ENCODE measurements at regions not wholly inside any gene's neighbourhood (a gene's known extent, or its start where the extent isn't known, plus 50 kb on each side); places are given as distances from the start of the nearest gene placed in this dataset.
"Not testable (repeated sequence)": the region's sequence is repeated elsewhere in the genome, so short reads cannot be mapped to it uniquely, and the experiment has no call there.

DNA sequence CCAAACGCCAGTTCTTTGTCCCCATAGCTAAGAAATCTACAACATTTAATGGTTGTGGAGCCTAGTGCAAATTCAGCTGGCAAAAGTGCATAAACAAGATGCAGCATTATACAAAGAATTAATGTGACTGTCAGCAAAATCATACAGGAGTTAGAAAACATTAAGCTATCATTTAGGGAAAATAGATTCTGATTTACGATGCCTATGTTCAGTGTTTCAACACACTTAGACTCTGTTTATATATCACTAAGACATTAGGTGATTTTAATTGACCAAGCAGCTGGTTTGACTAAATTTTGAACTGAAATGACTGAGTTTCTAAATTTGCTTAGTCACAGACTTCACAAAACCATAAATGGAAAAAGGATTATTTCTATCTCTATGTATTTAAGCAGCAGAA is 1076.8 kb downstream of the TBL1XR1 start:
- H3K4me1 ChIP-seq = no peaks in the 10 kb centered on the region
- no peak overlapping the region for H3K4me3 ChIP-seq
- no peaks in the 10 kb centered on the region for H3K27me3 ChIP-seq
- TF ChIP-seq, protein P1, sequence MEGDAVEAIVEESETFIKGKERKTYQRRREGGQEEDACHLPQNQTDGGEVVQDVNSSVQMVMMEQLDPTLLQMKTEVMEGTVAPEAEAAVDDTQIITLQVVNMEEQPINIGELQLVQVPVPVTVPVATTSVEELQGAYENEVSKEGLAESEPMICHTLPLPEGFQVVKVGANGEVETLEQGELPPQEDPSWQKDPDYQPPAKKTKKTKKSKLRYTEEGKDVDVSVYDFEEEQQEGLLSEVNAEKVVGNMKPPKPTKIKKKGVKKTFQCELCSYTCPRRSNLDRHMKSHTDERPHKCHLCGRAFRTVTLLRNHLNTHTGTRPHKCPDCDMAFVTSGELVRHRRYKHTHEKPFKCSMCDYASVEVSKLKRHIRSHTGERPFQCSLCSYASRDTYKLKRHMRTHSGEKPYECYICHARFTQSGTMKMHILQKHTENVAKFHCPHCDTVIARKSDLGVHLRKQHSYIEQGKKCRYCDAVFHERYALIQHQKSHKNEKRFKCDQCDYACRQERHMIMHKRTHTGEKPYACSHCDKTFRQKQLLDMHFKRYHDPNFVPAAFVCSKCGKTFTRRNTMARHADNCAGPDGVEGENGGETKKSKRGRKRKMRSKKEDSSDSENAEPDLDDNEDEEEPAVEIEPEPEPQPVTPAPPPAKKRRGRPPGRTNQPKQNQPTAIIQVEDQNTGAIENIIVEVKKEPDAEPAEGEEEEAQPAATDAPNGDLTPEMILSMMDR (IDR thresholded peaks at IDR 0.05) = no peak
- no peak for TF ChIP-seq POLR2A (IDR thresholded peaks at IDR 0.05)
- no peaks in the 10 kb centered on the region for H3K36me3 ChIP-seq
- DNase-seq = no peak
- no peak overlapping the region for H3K27ac ChIP-seq
- H3K9me3 ChIP-seq = peaks cover 0 to 2% (median 0%) of the 10 kb centered on the region in 4 donors

DNA sequence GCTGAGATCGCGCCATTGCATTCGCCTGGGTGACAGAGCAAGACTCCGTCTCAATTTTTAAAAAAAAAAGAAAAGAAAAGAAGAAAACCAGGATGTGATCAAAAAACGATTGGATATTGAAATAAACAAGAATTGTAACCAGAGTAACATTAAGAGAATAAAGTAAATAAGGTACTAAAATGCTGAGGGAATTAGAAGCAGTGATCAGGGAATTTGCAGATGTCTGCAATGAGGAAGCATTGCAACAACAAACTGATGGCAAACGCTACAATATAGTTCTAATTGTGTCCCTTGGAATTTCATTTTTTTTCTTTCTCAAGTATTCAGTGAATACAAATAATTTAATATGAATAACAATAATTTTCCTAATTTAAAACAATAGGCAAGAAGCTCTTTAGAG is 1077.5 kb downstream of the TBL1XR1 start:
- Histone ChIP-seq H3K9me3 (peaks cover 0 to 2% (median 0%) of the 10 kb centered on the region in 4 donors), H3K4me3 (no peak overlapping the region), H3K4me1 (no peaks in the 10 kb centered on the region), H3K27me3 (no peaks in the 10 kb centered on the region), H3K36me3 (no peaks in the 10 kb centered on the region), H3K27ac (no peak overlapping the region)
- TF ChIP-seq, protein P1 (IDR thresholded peaks at IDR 0.05) = no peak
- no peak for TF ChIP-seq POLR2A (IDR thresholded peaks at IDR 0.05)
- no peak for DNase-seq

DNA sequence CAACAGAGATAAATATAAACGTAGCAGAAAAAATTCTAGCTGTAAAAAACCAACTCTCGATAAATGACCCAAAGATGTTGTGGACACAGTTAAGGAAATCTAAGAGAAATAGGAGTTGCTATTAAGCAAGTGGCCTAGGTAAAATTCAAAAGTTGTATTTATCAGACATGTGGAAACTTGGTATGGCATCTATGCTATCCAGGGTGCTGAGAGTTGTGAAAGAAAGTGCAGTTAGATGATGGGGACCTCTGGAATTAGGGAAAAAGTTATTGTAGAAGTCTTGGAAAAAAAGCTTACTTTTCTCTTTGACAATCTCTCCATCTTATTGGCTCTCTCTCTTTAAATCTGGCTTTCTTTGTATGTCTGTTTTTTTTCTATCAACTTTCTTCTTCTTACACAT is 1090.9 kb downstream of the TBL1XR1 start:
- TF ChIP-seq, protein P1 (IDR thresholded peaks at IDR 0.05) = no peak
- no peak for TF ChIP-seq POLR2A (IDR thresholded peaks at IDR 0.05)
- Histone ChIP-seq H3K27ac (no peak overlapping the region), H3K4me3 (no peak overlapping the region), H3K36me3 (no peaks in the 10 kb centered on the region), H3K9me3 (no peaks in the 10 kb centered on the region), H3K4me1 (no peaks in the 10 kb centered on the region), H3K27me3 (no peaks in the 10 kb centered on the region)
- no peak for DNase-seq

DNA sequence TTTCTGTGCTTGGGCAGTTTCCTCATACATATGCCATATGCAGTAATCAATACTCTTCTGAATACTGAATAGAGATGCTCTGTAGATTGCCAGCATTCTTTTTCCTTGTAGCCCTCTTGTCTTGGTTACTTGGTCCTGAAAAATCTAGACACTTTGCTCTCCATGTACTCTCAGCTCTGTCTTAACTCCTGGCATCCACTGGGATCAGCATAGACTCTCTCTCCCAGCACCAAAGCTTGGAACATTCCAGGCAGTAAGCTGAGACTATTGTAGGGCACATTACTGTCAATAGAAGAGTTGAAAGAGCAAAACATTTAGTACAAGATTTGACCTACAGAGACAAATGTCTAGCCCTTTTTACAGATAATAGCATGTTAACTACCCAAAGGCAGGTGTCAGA is 1100.3 kb downstream of the TBL1XR1 start:
- no peak overlapping the region for H3K27ac ChIP-seq
- no peaks in the 10 kb centered on the region for H3K4me1 ChIP-seq
- H3K4me3 ChIP-seq = no peak overlapping the region
- no peaks in the 10 kb centered on the region for H3K36me3 ChIP-seq
- H3K27me3 ChIP-seq = no peaks in the 10 kb centered on the region
- no peak for DNase-seq
- TF ChIP-seq POLR2A (IDR thresholded peaks at IDR 0.05) = no peak
- TF ChIP-seq, protein P1 (IDR thresholded peaks at IDR 0.05) = no peak
- H3K9me3 ChIP-seq = no peaks in the 10 kb centered on the region

DNA sequence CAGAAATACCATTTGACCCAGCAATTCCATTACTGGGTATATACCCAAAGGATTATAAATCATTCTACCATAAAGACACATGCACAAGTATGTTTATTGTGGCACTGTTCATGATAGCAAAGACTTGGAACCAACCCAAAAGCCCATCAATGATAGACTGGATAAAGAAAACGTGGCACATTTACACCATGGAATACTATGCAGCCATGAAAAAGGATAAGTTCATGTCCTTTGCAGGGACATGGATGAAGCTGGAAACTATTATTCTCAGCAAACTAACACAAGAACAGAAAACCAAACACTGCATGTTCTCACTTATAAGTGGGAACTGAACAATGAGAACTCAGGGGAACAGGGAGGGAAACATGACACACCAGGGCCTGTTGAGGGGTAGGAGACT is 1103.4 kb downstream of the TBL1XR1 start:
- H3K4me3 ChIP-seq, H3K27ac ChIP-seq, H3K27me3 ChIP-seq, DNase-seq, H3K36me3 ChIP-seq, H3K9me3 ChIP-seq, H3K4me1 ChIP-seq: not testable (repeated sequence)

DNA sequence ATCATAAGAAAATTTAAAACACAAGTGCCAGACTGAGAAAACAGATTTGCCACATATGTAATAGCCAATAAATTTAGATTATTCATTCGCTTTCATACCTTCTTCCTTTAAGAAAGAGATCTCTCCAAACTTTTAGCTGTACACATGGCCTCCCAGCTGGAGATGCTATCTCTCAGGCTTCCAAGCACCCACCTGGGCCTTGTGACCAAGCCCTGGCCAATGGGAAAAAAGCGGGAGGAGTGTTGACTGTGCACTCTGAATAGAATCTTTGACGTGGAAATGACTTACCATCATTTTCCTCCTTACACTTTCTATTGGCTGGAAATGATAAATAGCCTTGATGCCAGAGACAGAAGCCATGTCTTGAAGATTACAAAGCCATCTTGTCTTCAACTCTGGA is 1106.6 kb downstream of the TBL1XR1 start:
- TF ChIP-seq POLR2A (IDR thresholded peaks at IDR 0.05) = no peak
- TF ChIP-seq, protein P1 (IDR thresholded peaks at IDR 0.05) = no peak
- H3K9me3 ChIP-seq = no peaks in the 10 kb centered on the region
- H3K27me3 ChIP-seq = no peaks in the 10 kb centered on the region
- H3K36me3 ChIP-seq = no peaks in the 10 kb centered on the region
- no peak overlapping the region for H3K27ac ChIP-seq
- H3K4me3 ChIP-seq = no peak overlapping the region
- H3K4me1 ChIP-seq = no peaks in the 10 kb centered on the region
- DNase-seq = no peak

Measured in Peyer's patch (tissue), 4 donors.